ENCODE measurements at regions not wholly inside any gene's neighbourhood (a gene's known extent, or its start where the extent isn't known, plus 50 kb on each side); places are given as distances from the start of the nearest gene placed in this dataset.

DNA sequence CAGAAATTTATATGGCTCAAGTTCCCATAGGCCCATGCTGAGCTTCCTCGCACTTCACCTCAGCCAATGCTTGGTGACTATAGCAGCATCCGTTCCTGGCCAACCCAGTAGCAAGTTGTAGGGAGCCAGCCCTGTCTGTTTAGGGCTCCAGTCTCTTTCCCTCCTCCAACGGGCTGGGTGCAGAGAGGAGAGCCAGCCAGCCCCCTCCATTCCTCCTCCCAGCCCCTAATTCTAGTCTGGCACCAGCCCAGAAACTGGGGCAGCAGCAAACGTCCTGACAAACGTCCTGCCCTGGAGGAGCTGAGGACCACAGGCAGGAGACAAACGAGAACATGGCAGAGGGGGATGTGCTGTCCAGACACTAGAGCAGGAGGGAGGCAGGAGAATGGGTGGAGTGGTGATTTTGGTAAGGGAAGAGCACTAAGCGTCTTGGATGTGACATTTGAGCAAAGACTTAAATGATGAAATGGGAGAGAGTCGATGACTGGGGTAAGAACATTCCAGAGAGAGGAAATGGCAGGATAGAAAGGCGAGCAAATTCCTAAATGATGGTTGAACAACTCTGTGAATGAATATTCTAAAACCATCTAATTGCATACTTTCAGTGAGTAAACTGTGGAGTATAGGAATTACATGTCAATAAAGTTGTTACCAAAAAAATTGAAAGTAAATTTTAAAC lies 222.5 kb upstream of the DAPK1 start:
- no peak for TF ChIP-seq POLR2AphosphoS5 (IDR thresholded peaks at IDR 0.05; ENCODE audit: low read depth, low read length)
- TF ChIP-seq POLR2A (IDR thresholded peaks at IDR 0.05; ENCODE audit: borderline replicate concordance, extremely low read depth, insufficient read depth, insufficient read length), result no peak

All from HCT116 (cell line).